Nephron (organoid): ENCODE measurements at regions not wholly inside any gene's neighbourhood (a gene's known extent, or its start where the extent isn't known, plus 50 kb on each side); places are given as distances from the start of the nearest gene placed in this dataset.
A peak's percentile ranks its signal among the peaks of the same experiment; 100 is the strongest.

Experiments used
- H3K27ac Mint-ChIP-seq, 3 experiments: 2 replicates each; pipeline ENCODE4 v1.8.0; 2020; ENCODE audit warnings: mixed read lengths in 3 of 3, mild to moderate bottlenecking in 2 of 3, moderate library complexity in 1 of 3
- H3K27me3 Mint-ChIP-seq: 2 replicates; pipeline ENCODE4 v1.8.0; 2021; ENCODE audit warnings: low read depth, mild to moderate bottlenecking, moderate library complexity, mixed read lengths
- H3K36me3 Mint-ChIP-seq: 2 replicates; pipeline ENCODE4 v1.8.0; 2020; ENCODE audit warnings: low read depth, mixed read lengths
- H3K4me1 Mint-ChIP-seq: 2 replicates; pipeline ENCODE4 v1.8.0; 2020; ENCODE audit warnings: mixed read lengths
- H3K4me3 Mint-ChIP-seq, 3 experiments: 2 replicates each; pipeline ENCODE4 v1.8.0; 2020; ENCODE audit warnings: mild to moderate bottlenecking in 3 of 3, mixed read lengths in 3 of 3, moderate library complexity in 2 of 3
- H3K9me3 Mint-ChIP-seq: 2 replicates; pipeline ENCODE4 v1.8.0; 2020; ENCODE audit warnings: mixed read lengths
- CTCF ChIP-seq, 3 experiments: fragments of 200-600 bp; sonication (generic); IDR thresholded peaks; one replicate each; pipeline ENCODE4 v1.5.0; 2021; ENCODE audit warnings: antibody characterized with exemption in 3 of 3; ENCODE audit not compliant: unreplicated experiment in 3 of 3

DNA sequence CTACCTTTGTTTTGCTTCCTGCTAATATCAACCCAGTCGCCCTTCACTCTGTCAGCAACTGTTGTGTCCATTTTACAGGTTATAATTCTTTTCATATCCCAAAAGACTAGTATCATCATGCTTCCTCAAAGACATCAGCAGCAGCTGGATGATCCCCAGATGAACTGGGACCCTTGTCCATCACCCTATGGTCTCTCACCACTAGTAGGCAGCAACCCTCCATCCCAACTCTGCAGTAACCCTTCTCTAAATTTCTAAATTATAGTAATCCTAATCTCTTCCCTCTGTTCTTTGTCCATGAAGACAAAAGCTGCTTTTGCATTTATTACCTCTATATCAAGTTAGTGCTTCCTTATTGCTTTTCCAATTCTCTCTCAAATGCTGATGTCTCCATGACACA lies 1025.8 kb downstream of the FAM181B start:
- Mint-ChIP-seq H3K9me3 (no peaks in the 10 kb centered on the region), H3K36me3 (no peaks in the 10 kb centered on the region), H3K4me3 (no peak overlapping the region), H3K4me1 (no peaks in the 10 kb centered on the region), H3K27ac (no peak overlapping the region), H3K27me3 (no peaks in the 10 kb centered on the region)
- TF ChIP-seq CTCF (IDR thresholded peaks at IDR 0.05; ENCODE audit: unreplicated experiment in 3 of 3): peak in 1 of 3 experiments; percentile 17

GRCh38 chr11:81705283-81705682 lies 1028.4 kb downstream of the FAM181B start:
- H3K27me3 Mint-ChIP-seq: no peaks in the 10 kb centered on the region
- peaks cover 3% of the 10 kb centered on the region for H3K9me3 Mint-ChIP-seq
- H3K4me3 Mint-ChIP-seq: no peak overlapping the region
- H3K27ac Mint-ChIP-seq: no peak overlapping the region
- H3K4me1 Mint-ChIP-seq: no peaks in the 10 kb centered on the region
- H3K36me3 Mint-ChIP-seq: no peaks in the 10 kb centered on the region
- TF ChIP-seq CTCF (IDR thresholded peaks at IDR 0.05; ENCODE audit: unreplicated experiment in 3 of 3): no peak

DNA sequence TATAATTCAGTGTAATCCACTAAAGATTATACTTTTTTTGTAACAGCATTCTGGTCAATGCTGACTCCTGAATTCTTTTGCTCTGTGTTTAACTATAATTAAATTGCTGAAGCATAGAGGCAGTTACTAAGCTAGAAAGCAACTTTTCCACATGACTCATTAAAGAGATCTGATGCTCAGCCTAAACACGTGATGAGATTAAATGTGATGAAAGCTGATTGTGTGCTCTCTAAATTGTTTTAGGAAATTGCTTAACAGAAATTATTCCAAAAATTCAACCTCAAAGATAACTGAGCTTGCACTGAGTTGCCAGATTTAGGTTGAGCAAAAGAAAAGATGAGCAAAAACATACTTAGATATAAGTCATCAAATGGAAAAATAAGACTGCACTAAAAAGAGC lies 1033.6 kb downstream of the FAM181B start:
- Mint-ChIP-seq H3K27ac (no peak overlapping the region), H3K9me3 (peaks cover 16% of the 10 kb centered on the region), H3K27me3 (no peaks in the 10 kb centered on the region), H3K4me3 (no peak overlapping the region), H3K4me1 (no peaks in the 10 kb centered on the region), H3K36me3 (no peaks in the 10 kb centered on the region)
- no peak for TF ChIP-seq CTCF (IDR thresholded peaks at IDR 0.05; ENCODE audit: unreplicated experiment in 3 of 3)

GRCh38 chr11:81687057-81687456 lies 1046.6 kb downstream of the FAM181B start:
- Mint-ChIP-seq H3K4me1 (no peaks in the 10 kb centered on the region), H3K9me3 (no peaks in the 10 kb centered on the region), H3K4me3 (no peak overlapping the region), H3K27me3 (no peaks in the 10 kb centered on the region), H3K27ac (no peak overlapping the region), H3K36me3 (no peaks in the 10 kb centered on the region)
- TF ChIP-seq CTCF (IDR thresholded peaks at IDR 0.05; ENCODE audit: unreplicated experiment in 3 of 3): no peak

GRCh38 chr11:81674211-81674610 lies 1059.5 kb downstream of the FAM181B start:
- H3K9me3 Mint-ChIP-seq: peaks cover 13% of the 10 kb centered on the region
- H3K27me3 Mint-ChIP-seq: no peaks in the 10 kb centered on the region

More at GRCh38 chr11:81674211-81674610, 1059.5 kb downstream of the FAM181B start:
- Mint-ChIP-seq H3K4me3 (no peak overlapping the region), H3K27ac (no peak overlapping the region), H3K36me3 (no peaks in the 10 kb centered on the region), H3K4me1 (no peaks in the 10 kb centered on the region)
- TF ChIP-seq CTCF (IDR thresholded peaks at IDR 0.05; ENCODE audit: unreplicated experiment in 3 of 3): no peak
